HEK293T (cell line): ENCODE measurements at regions not wholly inside any gene's neighbourhood (a gene's known extent, or its start where the extent isn't known, plus 50 kb on each side); places are given as distances from the start of the nearest gene placed in this dataset.
"Not testable (repeated sequence)": the region's sequence is repeated elsewhere in the genome, so short reads cannot be mapped to it uniquely, and the experiment has no call there.

ENCODE experiments used
- CTCF ChIA-PET: fragments of 350-600 bp; formaldehyde crosslinking; extraction: SDS; loops from one replicate; lab custom pipeline; 2021; ENCODE audit warnings: antibody characterized with exemption, inconsistent platforms; lab: Yijun Ruan, JAX
- POLR2A ChIA-PET: fragments of 350-600 bp; formaldehyde crosslinking; extraction: SDS; loops from one replicate; lab custom pipeline; 2020; ENCODE audit warnings: antibody characterized with exemption, inconsistent platforms; lab: Yijun Ruan, JAX
- DNase-seq: peaks from one replicate; pipeline ENCODE4 v3.0.0; 2012; ENCODE audit warnings: mixed read lengths; ENCODE audit errors: extremely low spot score
- ARNT ChIP-seq: fragments of 450-650 bp; IDR thresholded peaks from 2 replicates; pipeline ENCODE4 v1.6.1; 2017; ENCODE audit warnings: mild to moderate bottlenecking
- BHLHE40 ChIP-seq: fragments of 450-650 bp; IDR thresholded peaks from 2 replicates; pipeline ENCODE4 v1.6.1; 2016; ENCODE audit warnings: mild to moderate bottlenecking, moderate library complexity, borderline replicate concordance
- CTBP1 ChIP-seq: fragments of 450-650 bp; IDR thresholded peaks from 2 replicates; pipeline ENCODE4 v1.6.1; 2016; ENCODE audit warnings: borderline replicate concordance
- ELF4 ChIP-seq: fragments of 450-650 bp; IDR thresholded peaks from 2 replicates; pipeline ENCODE4 v1.6.1; 2017; ENCODE audit warnings: antibody characterized with exemption
- FOXA1 ChIP-seq: fragments of 450-650 bp; IDR thresholded peaks from 2 replicates; pipeline ENCODE4 v1.6.1; 2016; ENCODE audit warnings: mild to moderate bottlenecking
- FOXK2 ChIP-seq: fragments of 450-650 bp; IDR thresholded peaks from 2 replicates; pipeline ENCODE4 v1.6.1; 2016; ENCODE audit warnings: mild to moderate bottlenecking
- FOXM1 ChIP-seq: fragments of 450-650 bp; IDR thresholded peaks from 2 replicates; pipeline ENCODE4 v1.6.1; 2017; ENCODE audit warnings: mild to moderate bottlenecking, borderline replicate concordance
- HDGF ChIP-seq: fragments of 450-650 bp; IDR thresholded peaks from 2 replicates; pipeline ENCODE4 v1.6.1; 2017; ENCODE audit warnings: antibody characterized with exemption, borderline replicate concordance
- L3MBTL2 ChIP-seq: fragments of 450-650 bp; conservative IDR thresholded peaks from 2 replicates; pipeline ENCODE4 v1.6.1; 2016; ENCODE audit warnings: mild to moderate bottlenecking
- LEF1 ChIP-seq: fragments of 450-650 bp; IDR thresholded peaks from 2 replicates; pipeline ENCODE4 v1.6.1; 2017; ENCODE audit warnings: mild to moderate bottlenecking, borderline replicate concordance
- NFRKB ChIP-seq: fragments of 450-650 bp; IDR thresholded peaks from 2 replicates; pipeline ENCODE4 v1.6.1; 2016; ENCODE audit warnings: mild to moderate bottlenecking, moderate library complexity
- PKNOX1 ChIP-seq: fragments of 450-650 bp; IDR thresholded peaks from 2 replicates; pipeline ENCODE4 v1.6.1; 2016
- SP1 ChIP-seq: fragments of 450-650 bp; IDR thresholded peaks from 2 replicates; pipeline ENCODE4 v1.6.1; 2017
- SUZ12 ChIP-seq: fragments of 450-650 bp; IDR thresholded peaks from 2 replicates; pipeline ENCODE4 v1.6.1; 2016; ENCODE audit warnings: mild to moderate bottlenecking
- TARDBP ChIP-seq: fragments of 450-650 bp; IDR thresholded peaks from 2 replicates; pipeline ENCODE4 v1.6.1; 2016
- ZNF384 ChIP-seq: fragments of 450-650 bp; IDR thresholded peaks from 2 replicates; pipeline ENCODE4 v1.6.1; 2016

GRCh38 chr11:128146926-128147605 lies 440.3 kb downstream of the ETS1 start:
- DNase-seq, result no peak
- POLR2A ChIA-PET, result no interaction called here
- CTCF ChIA-PET, result interaction anchor here (0.6 to 1.7 kb wide), 2 partner anchors 10 to 64 kb away, joined by 3 to 11 read pairs; no protein-coding TSS in a partner anchor
- TF ChIP-seq ZNF384 (no peak), PKNOX1 (no peak), FOXA1 (no peak), NFRKB (no peak), L3MBTL2 (no peak), LEF1 (no peak), BHLHE40 (no peak), ARNT (no peak), ELF4 (no peak), TARDBP (no peak), CTBP1 (no peak), HDGF (no peak)

- CTCF ChIA-PET, DNase-seq, POLR2A ChIA-PET: not testable (repeated sequence)
Measured at GRCh38 chr11:128140293-128140692, 447.1 kb downstream of the ETS1 start.

GRCh38 chr11:128135451-128135850 lies 451.9 kb downstream of the ETS1 start:
- CTCF ChIA-PET, result interaction anchor here (1.4 kb wide), 1 partner anchor 22 kb away, joined by 4 read pairs; no protein-coding TSS in a partner anchor
- POLR2A ChIA-PET, result no interaction called here
- TF ChIP-seq BHLHE40 (no peak), SP1 (no peak), ELF4 (no peak), ZNF384 (no peak), PKNOX1 (no peak), L3MBTL2 (no peak), CTBP1 (no peak), HDGF (no peak), LEF1 (no peak), TARDBP (no peak), ARNT (no peak), FOXA1 (no peak)
- DNase-seq, result no peak

- DNase-seq, result no peak
- ChIA-PET POLR2A (no interaction called here), CTCF (interaction anchor here (1.2 to 1.5 kb wide), 2 partner anchors 84 to 697 kb away, joined by 3 read pairs; no protein-coding TSS in a partner anchor)
- TF ChIP-seq ARNT (no peak), BHLHE40 (no peak), NFRKB (no peak), PKNOX1 (no peak), HDGF (no peak), TARDBP (no peak), ZNF384 (no peak), SUZ12 (no peak), CTBP1 (no peak), FOXK2 (no peak), FOXA1 (no peak), L3MBTL2 (no peak), LEF1 (no peak), SP1 (no peak), FOXM1 (no peak), ELF4 (no peak)
Measured at GRCh38 chr11:128133501-128133900, 453.9 kb downstream of the ETS1 start.

GRCh38 chr11:128130052-128130451 lies 457.3 kb downstream of the ETS1 start:
- TF ChIP-seq ELF4, result no peak
- no peak for TF ChIP-seq FOXM1
- POLR2A ChIA-PET, result no interaction called here
- CTCF ChIA-PET, result interaction anchor here (0.6 kb wide), 1 partner anchor 367 kb away, joined by 3 read pairs; no protein-coding TSS in a partner anchor
- DNase-seq, result no peak

- no peak for DNase-seq
- TF ChIP-seq LEF1 (no peak), FOXM1 (no peak), SP1 (no peak), SUZ12 (no peak), L3MBTL2 (no peak), NFRKB (no peak), CTBP1 (no peak), HDGF (no peak), FOXK2 (no peak)
- POLR2A ChIA-PET, result no interaction called here
- CTCF ChIA-PET, result no interaction called here
Measured at GRCh38 chr11:128125723-128126122, 461.6 kb downstream of the ETS1 start.
